ENCODE measurements at regions not wholly inside any gene's neighbourhood (a gene's known extent, or its start where the extent isn't known, plus 50 kb on each side); places are given as distances from the start of the nearest gene placed in this dataset.
"Not testable (repeated sequence)": the region's sequence is repeated elsewhere in the genome, so short reads cannot be mapped to it uniquely, and the experiment has no call there.

GRCh38 chr18:14999085-14999975 lies 251.4 kb downstream of the ANKRD30B start:
- H3K4me1 Mint-ChIP-seq (ENCODE audit: low read depth, unreplicated experiment): no peaks in the 10 kb centered on the region
- peaks cover 3% of the 10 kb centered on the region for H3K9me3 Mint-ChIP-seq (ENCODE audit: low read depth, unreplicated experiment)
- BruUV-seq (replicated peaks): no TSS peak
- no peak overlapping the region for H3K4me3 Mint-ChIP-seq (ENCODE audit: low read depth, unreplicated experiment)
- CTCF ChIA-PET: no interaction called here
- H3K36me3 Mint-ChIP-seq (ENCODE audit: insufficient read depth, unreplicated experiment): no peaks in the 10 kb centered on the region
- no peak for DNase-seq
- intact Hi-C loops (cut with micrococcal nuclease; ENCODE audit: unreplicated experiment): no loop called here
- no peaks in the 10 kb centered on the region for H3K27me3 Mint-ChIP-seq (ENCODE audit: unreplicated experiment)
- no peak overlapping the region for H3K27ac Mint-ChIP-seq (ENCODE audit: unreplicated experiment)
- TF ChIP-seq CTCF (IDR thresholded peaks at IDR 0.05; ENCODE audit: unreplicated experiment): no peak

- H3K36me3 Mint-ChIP-seq (ENCODE audit: insufficient read depth, unreplicated experiment); H3K9me3 Mint-ChIP-seq (ENCODE audit: low read depth, unreplicated experiment); H3K4me1 Mint-ChIP-seq (ENCODE audit: low read depth, unreplicated experiment); intact Hi-C loops (cut with micrococcal nuclease; ENCODE audit: unreplicated experiment); H3K27ac Mint-ChIP-seq (ENCODE audit: unreplicated experiment); BruUV-seq (replicated peaks); H3K4me3 Mint-ChIP-seq (ENCODE audit: low read depth, unreplicated experiment); CTCF ChIA-PET; H3K27me3 Mint-ChIP-seq (ENCODE audit: unreplicated experiment); DNase-seq: not testable (repeated sequence)
Observed at GRCh38 chr18:15000119-15001037, 252.4 kb downstream of the ANKRD30B start.

GRCh38 chr18:15001038-15001794 lies 253.2 kb downstream of the ANKRD30B start:
- H3K27ac Mint-ChIP-seq (ENCODE audit: unreplicated experiment); H3K36me3 Mint-ChIP-seq (ENCODE audit: insufficient read depth, unreplicated experiment); CTCF ChIA-PET; H3K4me3 Mint-ChIP-seq (ENCODE audit: low read depth, unreplicated experiment); intact Hi-C loops (cut with micrococcal nuclease; ENCODE audit: unreplicated experiment); H3K4me1 Mint-ChIP-seq (ENCODE audit: low read depth, unreplicated experiment); BruUV-seq (replicated peaks); H3K27me3 Mint-ChIP-seq (ENCODE audit: unreplicated experiment); DNase-seq; H3K9me3 Mint-ChIP-seq (ENCODE audit: low read depth, unreplicated experiment): not testable (repeated sequence)

- DNase-seq; H3K9me3 Mint-ChIP-seq (ENCODE audit: low read depth, unreplicated experiment); H3K36me3 Mint-ChIP-seq (ENCODE audit: insufficient read depth, unreplicated experiment); H3K4me3 Mint-ChIP-seq (ENCODE audit: low read depth, unreplicated experiment); H3K27me3 Mint-ChIP-seq (ENCODE audit: unreplicated experiment); BruUV-seq (replicated peaks); CTCF ChIA-PET; intact Hi-C loops (cut with micrococcal nuclease; ENCODE audit: unreplicated experiment); H3K27ac Mint-ChIP-seq (ENCODE audit: unreplicated experiment); H3K4me1 Mint-ChIP-seq (ENCODE audit: low read depth, unreplicated experiment): not testable (repeated sequence)
Observed at GRCh38 chr18:15001795-15002107, 253.8 kb downstream of the ANKRD30B start.

- CTCF ChIA-PET; H3K9me3 Mint-ChIP-seq (ENCODE audit: low read depth, unreplicated experiment); H3K4me1 Mint-ChIP-seq (ENCODE audit: low read depth, unreplicated experiment); H3K4me3 Mint-ChIP-seq (ENCODE audit: low read depth, unreplicated experiment); DNase-seq; H3K27ac Mint-ChIP-seq (ENCODE audit: unreplicated experiment); H3K27me3 Mint-ChIP-seq (ENCODE audit: unreplicated experiment); intact Hi-C loops (cut with micrococcal nuclease; ENCODE audit: unreplicated experiment); BruUV-seq (replicated peaks); H3K36me3 Mint-ChIP-seq (ENCODE audit: insufficient read depth, unreplicated experiment): not testable (repeated sequence)
Observed at GRCh38 chr18:15002765-15003164, 254.8 kb downstream of the ANKRD30B start.

GRCh38 chr18:15003231-15003630 lies 255.3 kb downstream of the ANKRD30B start:
- H3K9me3 Mint-ChIP-seq (ENCODE audit: low read depth, unreplicated experiment); H3K27ac Mint-ChIP-seq (ENCODE audit: unreplicated experiment); H3K36me3 Mint-ChIP-seq (ENCODE audit: insufficient read depth, unreplicated experiment); H3K4me3 Mint-ChIP-seq (ENCODE audit: low read depth, unreplicated experiment); H3K27me3 Mint-ChIP-seq (ENCODE audit: unreplicated experiment); H3K4me1 Mint-ChIP-seq (ENCODE audit: low read depth, unreplicated experiment); DNase-seq; intact Hi-C loops (cut with micrococcal nuclease; ENCODE audit: unreplicated experiment); CTCF ChIA-PET; BruUV-seq (replicated peaks): not testable (repeated sequence)

GRCh38 chr18:15003636-15004269 lies 255.8 kb downstream of the ANKRD30B start:
- H3K9me3 Mint-ChIP-seq (ENCODE audit: low read depth, unreplicated experiment); CTCF ChIA-PET; BruUV-seq (replicated peaks); H3K4me3 Mint-ChIP-seq (ENCODE audit: low read depth, unreplicated experiment); H3K36me3 Mint-ChIP-seq (ENCODE audit: insufficient read depth, unreplicated experiment); H3K4me1 Mint-ChIP-seq (ENCODE audit: low read depth, unreplicated experiment); H3K27ac Mint-ChIP-seq (ENCODE audit: unreplicated experiment); DNase-seq; H3K27me3 Mint-ChIP-seq (ENCODE audit: unreplicated experiment); intact Hi-C loops (cut with micrococcal nuclease; ENCODE audit: unreplicated experiment): not testable (repeated sequence)

- H3K4me3 Mint-ChIP-seq (ENCODE audit: low read depth, unreplicated experiment); H3K27me3 Mint-ChIP-seq (ENCODE audit: unreplicated experiment); intact Hi-C loops (cut with micrococcal nuclease; ENCODE audit: unreplicated experiment); H3K4me1 Mint-ChIP-seq (ENCODE audit: low read depth, unreplicated experiment); CTCF ChIA-PET; H3K9me3 Mint-ChIP-seq (ENCODE audit: low read depth, unreplicated experiment); H3K27ac Mint-ChIP-seq (ENCODE audit: unreplicated experiment); BruUV-seq (replicated peaks); H3K36me3 Mint-ChIP-seq (ENCODE audit: insufficient read depth, unreplicated experiment); DNase-seq: not testable (repeated sequence)
Observed at GRCh38 chr18:15004270-15004973, 256.4 kb downstream of the ANKRD30B start.
